Colonic mucosa (tissue), 4 donors: ENCODE measurements at regions not wholly inside any gene's neighbourhood (a gene's known extent, or its start where the extent isn't known, plus 50 kb on each side); places are given as distances from the start of the nearest gene placed in this dataset.

Experiments used
- DNase-seq: peaks from one replicate; pipeline ENCODE4 v3.0.0-alpha.2; 2020
- H3K27ac ChIP-seq: fragments of 200-600 bp; one replicate; pipeline ENCODE4 v1.8.0; 2021
- H3K27me3 ChIP-seq: fragments of 200-600 bp; one replicate; pipeline ENCODE4 v1.8.0; 2021
- H3K36me3 ChIP-seq: fragments of 200-600 bp; one replicate; pipeline ENCODE4 v1.8.0; 2021
- H3K4me1 ChIP-seq: fragments of 200-600 bp; one replicate; pipeline ENCODE4 v1.8.0; 2021; ENCODE audit warnings: mild to moderate bottlenecking
- H3K4me3 ChIP-seq: fragments of 200-600 bp; one replicate; pipeline ENCODE4 v1.8.0; 2021
- H3K9ac ChIP-seq, 2 donors: one replicate each; pipeline ENCODE4 v1.7.0; 2013; ENCODE audit warnings: control low read depth in 2 of 2, low read depth in 2 of 2, low read length in 2 of 2
- H3K9me3 ChIP-seq: fragments of 200-600 bp; one replicate; pipeline ENCODE4 v1.8.0; 2021
- intact Hi-C: fragments of 100-400 bp; cut with DNase I; formaldehyde crosslinking; loops from one replicate; pipeline ENCODE4 v1.14.1; 2022
- TF ChIP-seq, protein P1 (sequence below): fragments of 200-600 bp; IDR thresholded peaks from one replicate; pipeline ENCODE4 v1.8.0; 2022; ENCODE audit warnings: antibody characterized with exemption, mild to moderate bottlenecking
- donor health status: healthy.
- donor health status: DM: no; HTN: no; CAD: no.
- donor health status: DM: no; HTN: no; CAD: no.

DNA sequence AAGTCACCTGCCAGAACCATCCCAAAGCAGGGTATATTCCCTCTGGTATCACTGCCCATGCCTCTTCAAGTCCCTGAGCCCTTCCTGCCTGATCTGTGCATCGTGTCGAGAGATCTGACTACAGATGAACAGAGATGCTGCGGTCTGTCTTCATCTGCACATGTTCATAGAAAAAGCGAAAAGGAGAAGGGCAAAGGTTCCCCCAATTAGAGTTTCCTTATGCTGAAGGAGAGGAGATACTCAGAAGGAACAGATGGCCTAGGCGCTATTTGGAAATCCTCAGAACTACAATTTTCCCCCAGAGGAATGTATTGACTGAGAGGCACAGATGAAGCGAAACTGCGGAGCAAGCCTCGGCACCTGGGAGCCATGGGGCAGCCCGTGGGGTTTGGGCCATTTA lies 170.9 kb downstream of the SEC61B start:
- TF ChIP-seq, protein P1, sequence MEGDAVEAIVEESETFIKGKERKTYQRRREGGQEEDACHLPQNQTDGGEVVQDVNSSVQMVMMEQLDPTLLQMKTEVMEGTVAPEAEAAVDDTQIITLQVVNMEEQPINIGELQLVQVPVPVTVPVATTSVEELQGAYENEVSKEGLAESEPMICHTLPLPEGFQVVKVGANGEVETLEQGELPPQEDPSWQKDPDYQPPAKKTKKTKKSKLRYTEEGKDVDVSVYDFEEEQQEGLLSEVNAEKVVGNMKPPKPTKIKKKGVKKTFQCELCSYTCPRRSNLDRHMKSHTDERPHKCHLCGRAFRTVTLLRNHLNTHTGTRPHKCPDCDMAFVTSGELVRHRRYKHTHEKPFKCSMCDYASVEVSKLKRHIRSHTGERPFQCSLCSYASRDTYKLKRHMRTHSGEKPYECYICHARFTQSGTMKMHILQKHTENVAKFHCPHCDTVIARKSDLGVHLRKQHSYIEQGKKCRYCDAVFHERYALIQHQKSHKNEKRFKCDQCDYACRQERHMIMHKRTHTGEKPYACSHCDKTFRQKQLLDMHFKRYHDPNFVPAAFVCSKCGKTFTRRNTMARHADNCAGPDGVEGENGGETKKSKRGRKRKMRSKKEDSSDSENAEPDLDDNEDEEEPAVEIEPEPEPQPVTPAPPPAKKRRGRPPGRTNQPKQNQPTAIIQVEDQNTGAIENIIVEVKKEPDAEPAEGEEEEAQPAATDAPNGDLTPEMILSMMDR, result no peak
- Histone ChIP-seq H3K9me3 (no peaks in the 10 kb centered on the region), H3K27me3 (no peaks in the 10 kb centered on the region), H3K36me3 (no peaks in the 10 kb centered on the region), H3K4me1 (no peaks in the 10 kb centered on the region), H3K9ac (no peak overlapping the region), H3K4me3 (no peak overlapping the region), H3K27ac (no peak overlapping the region)
- DNase-seq, result no peak
- intact Hi-C loops, result no loop called here

DNA sequence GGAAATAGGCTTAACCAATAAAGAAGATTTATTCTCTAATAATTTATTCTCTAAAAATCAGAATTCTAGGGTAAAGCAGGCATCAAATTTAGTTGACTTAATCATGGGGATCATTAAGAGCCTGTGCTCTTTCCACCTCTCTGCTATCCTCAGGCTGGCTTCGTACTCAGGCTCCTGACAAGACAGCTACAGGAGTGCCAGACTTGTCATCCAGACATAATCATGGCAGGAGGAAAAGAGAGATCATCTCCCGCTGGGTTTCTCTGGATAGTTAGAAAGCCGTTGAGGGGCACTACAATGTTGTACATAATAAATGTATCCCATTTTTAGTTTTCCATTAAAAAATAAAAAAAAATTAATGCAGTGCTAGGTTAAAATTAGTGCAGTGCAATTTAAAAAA lies 171.9 kb downstream of the SEC61B start:
- no peak for DNase-seq
- intact Hi-C loops, result no loop called here
- H3K4me1 ChIP-seq, result no peaks in the 10 kb centered on the region
- no peaks in the 10 kb centered on the region for H3K27me3 ChIP-seq
- TF ChIP-seq, protein P1, result no peak
- H3K4me3 ChIP-seq, result no peak overlapping the region
- no peaks in the 10 kb centered on the region for H3K36me3 ChIP-seq
- no peak overlapping the region for H3K27ac ChIP-seq
- no peak overlapping the region for H3K9ac ChIP-seq
- no peaks in the 10 kb centered on the region for H3K9me3 ChIP-seq

DNA sequence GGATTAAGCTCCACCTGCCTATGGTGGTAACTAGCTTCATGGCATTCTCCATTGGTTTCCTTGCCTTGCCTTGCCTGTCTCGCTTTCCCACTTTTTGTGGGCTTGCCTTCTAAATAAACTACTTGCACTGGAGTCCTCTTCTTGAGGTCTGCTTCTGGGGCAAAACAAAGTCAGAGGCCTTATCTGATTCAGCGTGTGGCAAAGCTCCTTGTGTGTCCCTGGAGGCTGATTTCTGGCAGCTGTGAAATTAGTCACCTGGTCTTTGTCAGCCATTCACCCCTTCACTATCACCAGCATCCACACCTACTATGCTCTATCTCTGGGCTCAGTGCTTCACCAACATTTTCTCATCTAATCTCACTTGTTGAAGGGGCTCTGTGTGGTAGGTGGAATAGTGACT lies 176.2 kb downstream of the SEC61B start:
- no peaks in the 10 kb centered on the region for H3K9me3 ChIP-seq
- no peak overlapping the region for H3K9ac ChIP-seq
- H3K4me1 ChIP-seq, result no peaks in the 10 kb centered on the region
- H3K36me3 ChIP-seq, result no peaks in the 10 kb centered on the region
- TF ChIP-seq, protein P1, result no peak
- intact Hi-C loops, result no loop called here
- no peak for DNase-seq
- no peak overlapping the region for H3K4me3 ChIP-seq
- no peak overlapping the region for H3K27ac ChIP-seq
- H3K27me3 ChIP-seq, result no peaks in the 10 kb centered on the region

DNA sequence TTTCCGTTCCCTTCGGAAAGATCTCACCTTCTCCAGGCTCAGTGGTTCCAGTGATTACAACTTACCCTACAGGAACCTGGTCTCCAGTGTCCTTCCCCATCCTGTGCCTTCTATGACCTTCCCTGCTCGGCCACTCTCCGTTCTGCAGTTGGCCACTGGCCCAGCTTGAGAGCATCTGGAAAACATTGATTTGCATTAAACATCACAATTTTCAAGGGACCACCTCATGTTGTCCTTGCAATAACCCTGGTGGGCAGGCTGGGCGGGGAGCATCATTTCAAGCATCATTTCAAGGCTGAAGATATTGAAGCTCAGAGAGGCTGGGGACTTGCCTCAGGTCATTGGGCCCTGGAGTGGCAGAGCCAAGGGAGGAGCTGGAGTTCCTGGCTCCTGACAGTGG lies 177.4 kb downstream of the SEC61B start:
- no peak overlapping the region for H3K9ac ChIP-seq
- H3K27ac ChIP-seq, result no peak overlapping the region
- no peaks in the 10 kb centered on the region for H3K27me3 ChIP-seq
- intact Hi-C loops, result no loop called here
- TF ChIP-seq, protein P1, result no peak
- no peaks in the 10 kb centered on the region for H3K36me3 ChIP-seq
- H3K4me3 ChIP-seq, result no peak overlapping the region
- DNase-seq, result no peak
- no peaks in the 10 kb centered on the region for H3K9me3 ChIP-seq
- no peaks in the 10 kb centered on the region for H3K4me1 ChIP-seq

DNA sequence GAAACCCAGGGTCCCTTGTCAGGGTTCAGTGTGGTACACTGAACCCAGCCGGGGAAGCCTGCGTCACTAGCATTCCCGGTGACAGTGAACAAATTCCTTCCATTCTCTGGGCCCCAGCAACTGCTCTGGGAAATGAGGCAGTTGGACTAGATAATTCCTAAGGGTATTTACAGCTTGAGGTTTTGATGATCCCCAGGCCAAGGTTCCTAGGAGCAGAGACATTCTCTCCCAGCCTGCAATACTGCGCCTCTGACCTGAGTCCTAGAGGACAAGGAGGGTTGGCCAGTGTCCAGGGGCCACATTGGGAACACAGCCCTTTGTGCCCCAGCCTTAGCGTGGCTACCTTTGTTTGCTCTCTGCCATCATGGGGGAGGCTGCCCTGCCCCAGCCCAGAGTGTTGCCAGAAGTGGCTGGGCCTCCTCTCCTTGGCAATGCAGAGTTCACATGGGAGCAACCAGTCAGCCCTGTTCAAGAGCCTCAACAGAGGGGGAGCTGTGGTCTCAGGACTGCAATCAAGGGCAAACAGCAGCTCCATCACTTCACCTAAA lies 178.2 kb downstream of the SEC61B start:
- no peak for DNase-seq
- H3K36me3 ChIP-seq, result no peaks in the 10 kb centered on the region
- TF ChIP-seq, protein P1, result no peak
- H3K9me3 ChIP-seq, result no peaks in the 10 kb centered on the region
- no peaks in the 10 kb centered on the region for H3K27me3 ChIP-seq
- no peak overlapping the region for H3K4me3 ChIP-seq
- no peak overlapping the region for H3K27ac ChIP-seq
- no peak overlapping the region for H3K9ac ChIP-seq
- H3K4me1 ChIP-seq, result no peaks in the 10 kb centered on the region
- intact Hi-C loops, result no loop called here
